GM21619 (cell line): ENCODE measurements at regions not wholly inside any gene's neighbourhood (a gene's known extent, or its start where the extent isn't known, plus 50 kb on each side); places are given as distances from the start of the nearest gene placed in this dataset.
A peak's percentile ranks its signal among the peaks of the same experiment; 100 is the strongest.

Experiments
- ATAC-seq: cut with Tn5 transposase; IDR thresholded peaks from one replicate; pipeline ENCODE4 v1.9.1; 2021; ENCODE audit not compliant: unreplicated experiment

GRCh38 chr11:92812841-92813240 lies 156.6 kb upstream of the MTNR1B start:
- ATAC-seq, result no peak

GRCh38 chr11:92819830-92820229 lies 149.6 kb upstream of the MTNR1B start:
- ATAC-seq, result no peak

GRCh38 chr11:92820860-92821259 lies 148.6 kb upstream of the MTNR1B start:
- ATAC-seq, result no peak

- no peak for ATAC-seq
Observed at GRCh38 chr11:92822410-92822809, 147.0 kb upstream of the MTNR1B start.

GRCh38 chr11:92826136-92826535 lies 143.3 kb upstream of the MTNR1B start:
- ATAC-seq, result no peak

GRCh38 chr11:92826603-92827002 lies 142.8 kb upstream of the MTNR1B start:
- no peak for ATAC-seq

- ATAC-seq, result no peak
Observed at GRCh38 chr11:92827132-92827531, 142.3 kb upstream of the MTNR1B start.

- no peak for ATAC-seq
Observed at GRCh38 chr11:92828556-92828955, 140.9 kb upstream of the MTNR1B start.

- no peak for ATAC-seq
Observed at GRCh38 chr11:92829121-92829520, 140.3 kb upstream of the MTNR1B start.

- ATAC-seq, result no peak
Observed at GRCh38 chr11:92829671-92830070, 139.8 kb upstream of the MTNR1B start.

- ATAC-seq, result peak; percentile 90
Observed at GRCh38 chr11:92830377-92831155, 138.9 kb upstream of the MTNR1B start.

- ATAC-seq, result no peak
Observed at GRCh38 chr11:92834296-92835020, 135.0 kb upstream of the MTNR1B start.

- no peak for ATAC-seq
Observed at GRCh38 chr11:92837595-92837994, 131.9 kb upstream of the MTNR1B start.

GRCh38 chr11:92838759-92839310 lies 130.6 kb upstream of the MTNR1B start:
- ATAC-seq, result no peak

GRCh38 chr11:92839450-92839849 lies 130.0 kb upstream of the MTNR1B start:
- no peak for ATAC-seq

GRCh38 chr11:92841719-92842118 lies 127.7 kb upstream of the MTNR1B start:
- no peak for ATAC-seq

- ATAC-seq, result no peak
Observed at GRCh38 chr11:92843455-92843854, 126.0 kb upstream of the MTNR1B start.

- ATAC-seq, result no peak
Observed at GRCh38 chr11:92844197-92844596, 125.3 kb upstream of the MTNR1B start.

GRCh38 chr11:92845390-92845789 lies 124.1 kb upstream of the MTNR1B start:
- ATAC-seq, result no peak

- no peak for ATAC-seq
Observed at GRCh38 chr11:92845805-92846204, 123.6 kb upstream of the MTNR1B start.

- no peak for ATAC-seq
Observed at GRCh38 chr11:92846491-92847125, 122.8 kb upstream of the MTNR1B start.

- ATAC-seq, result no peak
Observed at GRCh38 chr11:92848578-92848977, 120.9 kb upstream of the MTNR1B start.
